AG09309 (cell line): ENCODE measurements at regions not wholly inside any gene's neighbourhood (a gene's known extent, or its start where the extent isn't known, plus 50 kb on each side); places are given as distances from the start of the nearest gene placed in this dataset.

Experiments used
- DNase-seq: peaks from one replicate; pipeline ENCODE4 v3.0.0-alpha.2; 2010; ENCODE audit warnings: low read depth
- H3K4me3 ChIP-seq: 2 replicates; pipeline ENCODE4 v1.5.1; 2011; ENCODE audit warnings: mild to moderate bottlenecking, low read depth, low read length, moderate library complexity; ENCODE audit not compliant: control insufficient read depth
- CTCF ChIP-seq: IDR thresholded peaks from 2 replicates; pipeline ENCODE4 v1.5.1; 2011; ENCODE audit warnings: mild to moderate bottlenecking, low read depth, low read length, inconsistent platforms; ENCODE audit not compliant: insufficient read depth, control insufficient read depth; ENCODE audit errors: missing control alignments

GRCh38 chr7:112864380-112864779 is 74.2 kb upstream of the TMEM168 start:
- no peak for DNase-seq
- H3K4me3 ChIP-seq, result no peak overlapping the region
- TF ChIP-seq CTCF, result no peak

- no peak for TF ChIP-seq CTCF
- DNase-seq, result no peak
- H3K4me3 ChIP-seq, result no peak overlapping the region
Measured at GRCh38 chr7:112858838-112859237, 68.6 kb upstream of the TMEM168 start.

GRCh38 chr7:112855227-112855626 is 65.0 kb upstream of the TMEM168 start:
- no peak overlapping the region for H3K4me3 ChIP-seq
- TF ChIP-seq CTCF, result no peak
- DNase-seq, result no peak

DNA sequence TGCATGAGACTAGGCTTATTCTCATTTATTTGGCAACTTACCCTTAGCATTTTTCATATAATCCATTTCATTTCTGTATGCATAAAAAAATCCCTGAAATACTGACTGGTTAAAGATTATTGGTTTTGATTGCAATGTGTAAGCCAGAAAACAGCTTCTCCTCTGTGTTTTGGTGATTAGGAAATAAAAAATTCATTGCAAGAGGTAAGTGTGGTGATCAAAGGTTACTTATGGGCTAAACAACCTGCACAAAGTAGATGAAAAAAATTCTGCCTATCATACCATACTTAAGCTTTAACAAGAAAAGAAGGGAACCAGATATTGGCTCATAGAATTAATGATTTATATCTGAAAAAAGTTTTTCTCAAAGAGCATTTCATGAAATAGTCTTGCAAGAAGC is 64.0 kb upstream of the TMEM168 start:
- DNase-seq, result no peak
- H3K4me3 ChIP-seq, result no peak overlapping the region
- no peak for TF ChIP-seq CTCF

DNA sequence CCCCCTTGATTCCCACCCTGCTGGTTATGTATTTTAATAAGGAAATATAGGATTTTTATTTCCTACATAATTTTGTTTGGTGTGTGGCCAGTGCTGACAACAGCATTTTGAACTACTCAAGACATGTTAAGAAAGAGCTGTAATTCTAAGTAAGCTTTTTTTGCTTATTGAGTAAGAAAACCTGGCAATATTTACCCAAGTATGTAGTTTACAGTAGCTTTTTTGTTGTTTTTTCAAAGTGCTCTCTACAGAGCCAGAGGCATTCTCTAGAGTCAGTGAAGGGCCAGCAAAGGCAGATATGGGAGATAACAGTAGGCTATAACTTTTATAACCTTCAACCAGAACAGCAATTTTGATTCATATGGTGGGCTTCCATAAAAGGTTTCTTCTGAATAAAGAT is 63.2 kb upstream of the TMEM168 start:
- no peak for DNase-seq
- no peak for TF ChIP-seq CTCF
- no peak overlapping the region for H3K4me3 ChIP-seq

DNA sequence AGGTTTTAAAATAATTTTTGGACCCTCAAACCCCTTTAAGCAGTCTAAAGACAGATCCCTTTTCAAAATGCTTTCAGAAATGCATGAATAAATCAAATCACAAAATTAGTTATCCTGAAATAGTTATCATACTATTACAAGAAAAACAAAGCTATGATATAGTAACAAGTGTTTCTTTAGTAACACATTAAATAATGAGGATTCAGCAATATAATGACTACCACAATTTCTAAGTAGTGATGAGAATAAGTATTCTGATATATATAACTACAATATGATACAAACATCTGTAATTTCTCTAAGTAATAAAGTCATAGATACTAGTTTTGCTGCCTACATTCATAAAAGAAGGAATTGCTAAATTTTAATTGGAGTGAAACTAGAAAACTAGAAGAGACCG is 53.0 kb upstream of the TMEM168 start:
- TF ChIP-seq CTCF, result no peak
- H3K4me3 ChIP-seq, result no peak overlapping the region
- no peak for DNase-seq
